Adrenal gland (tissue), 5 donors: ENCODE measurements at regions not wholly inside any gene's neighbourhood (a gene's known extent, or its start where the extent isn't known, plus 50 kb on each side); places are given as distances from the start of the nearest gene placed in this dataset.

Experiments used
- POLR2A ChIP-seq, 2 donors: fragments of 450-650 bp; IDR thresholded peaks; one replicate each; pipeline ENCODE4 v1.6.1; 2017; ENCODE audit warnings: antibody characterized with exemption in 2 of 2, mild to moderate bottlenecking in 2 of 2, moderate library complexity in 1 of 2
- TF ChIP-seq, protein P1 (sequence below), 6 experiments: fragments of 450-650 bp in 4 of 6; fragments of 200-600 bp in 2 of 6; sonication (generic) in 1 of 6; IDR thresholded peaks; 1 replicate in 5 of 6; 2 replicates in 1 of 6; pipeline versions ENCODE4 v1.5.1 to v1.8.0; 2016 to 2021; ENCODE audit warnings: antibody characterized with exemption in 6 of 6, mild to moderate bottlenecking in 2 of 6, moderate library complexity in 1 of 6
- donor health status: DM: no; HTN: no; CAD: no.

- TF ChIP-seq, protein P1, sequence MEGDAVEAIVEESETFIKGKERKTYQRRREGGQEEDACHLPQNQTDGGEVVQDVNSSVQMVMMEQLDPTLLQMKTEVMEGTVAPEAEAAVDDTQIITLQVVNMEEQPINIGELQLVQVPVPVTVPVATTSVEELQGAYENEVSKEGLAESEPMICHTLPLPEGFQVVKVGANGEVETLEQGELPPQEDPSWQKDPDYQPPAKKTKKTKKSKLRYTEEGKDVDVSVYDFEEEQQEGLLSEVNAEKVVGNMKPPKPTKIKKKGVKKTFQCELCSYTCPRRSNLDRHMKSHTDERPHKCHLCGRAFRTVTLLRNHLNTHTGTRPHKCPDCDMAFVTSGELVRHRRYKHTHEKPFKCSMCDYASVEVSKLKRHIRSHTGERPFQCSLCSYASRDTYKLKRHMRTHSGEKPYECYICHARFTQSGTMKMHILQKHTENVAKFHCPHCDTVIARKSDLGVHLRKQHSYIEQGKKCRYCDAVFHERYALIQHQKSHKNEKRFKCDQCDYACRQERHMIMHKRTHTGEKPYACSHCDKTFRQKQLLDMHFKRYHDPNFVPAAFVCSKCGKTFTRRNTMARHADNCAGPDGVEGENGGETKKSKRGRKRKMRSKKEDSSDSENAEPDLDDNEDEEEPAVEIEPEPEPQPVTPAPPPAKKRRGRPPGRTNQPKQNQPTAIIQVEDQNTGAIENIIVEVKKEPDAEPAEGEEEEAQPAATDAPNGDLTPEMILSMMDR (IDR thresholded peaks at IDR 0.05), result no peak
- TF ChIP-seq POLR2A (IDR thresholded peaks at IDR 0.05), result no peak
These were observed 1771.9 kb downstream of the SI start for GRCh38 chr3:163306405-163306804.
